Activated CD8-positive, alpha-beta memory T cell treated with anti-CD3 and anti-CD28 coated beads, Interleukin-2, amount 50 U/mL, for 1 hour (primary cell): ENCODE measurements at regions not wholly inside any gene's neighbourhood (a gene's known extent, or its start where the extent isn't known, plus 50 kb on each side); places are given as distances from the start of the nearest gene placed in this dataset.
"Not testable (repeated sequence)": the region's sequence is repeated elsewhere in the genome, so short reads cannot be mapped to it uniquely, and the experiment has no call there.

ENCODE experiments used
- DNase-seq: peaks from one replicate; pipeline ENCODE4 v3.0.0-alpha.2; 2020; ENCODE audit errors: extremely low read depth

DNA sequence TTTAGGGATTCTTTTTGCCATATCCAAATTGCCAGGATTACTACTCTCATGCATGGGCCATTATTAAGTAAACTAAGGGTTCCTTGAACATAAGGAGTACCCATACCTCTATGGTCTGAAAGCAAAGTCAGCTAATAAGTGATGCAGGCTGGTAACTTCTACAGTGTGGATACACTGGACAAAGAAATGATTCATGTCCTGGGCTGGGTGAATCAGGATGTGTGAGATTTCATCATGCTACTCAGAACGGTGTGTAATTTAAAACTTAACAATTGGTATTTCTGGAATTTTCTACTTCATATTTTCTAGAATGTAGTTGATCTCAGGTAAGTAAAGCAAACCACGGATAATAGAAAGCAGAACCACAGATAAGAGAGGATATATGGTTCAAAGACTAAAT lies 428.8 kb downstream of the CHSY3 start:
- DNase-seq, result no peak

GRCh38 chr5:130331332-130331731 lies 427.1 kb downstream of the CHSY3 start:
- DNase-seq, result no peak

GRCh38 chr5:130324953-130325671 lies 420.8 kb downstream of the CHSY3 start:
- DNase-seq, result no peak

- DNase-seq, result no peak
Measured at GRCh38 chr5:130323804-130324454, 419.7 kb downstream of the CHSY3 start.

DNA sequence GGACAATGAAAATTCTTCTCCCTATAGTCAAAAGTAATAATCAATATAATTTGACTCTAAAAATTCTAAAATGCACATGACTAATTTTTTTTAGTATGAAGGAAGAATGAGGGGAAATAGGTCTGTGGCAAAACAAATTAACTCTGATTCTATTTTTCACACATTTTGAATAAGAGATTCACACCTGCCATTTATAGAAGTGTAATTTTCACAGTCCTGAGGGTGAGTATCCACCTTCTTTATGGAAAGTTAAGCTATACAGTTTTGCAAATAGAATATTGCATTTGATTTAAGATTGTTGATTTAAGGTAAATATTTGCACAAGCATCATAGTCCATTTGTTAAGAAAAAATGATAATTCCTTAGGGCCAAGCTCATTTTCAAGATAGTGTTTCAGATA lies 417.7 kb downstream of the CHSY3 start:
- DNase-seq, result no peak

GRCh38 chr5:130316971-130317680 lies 412.9 kb downstream of the CHSY3 start:
- no peak for DNase-seq

DNA sequence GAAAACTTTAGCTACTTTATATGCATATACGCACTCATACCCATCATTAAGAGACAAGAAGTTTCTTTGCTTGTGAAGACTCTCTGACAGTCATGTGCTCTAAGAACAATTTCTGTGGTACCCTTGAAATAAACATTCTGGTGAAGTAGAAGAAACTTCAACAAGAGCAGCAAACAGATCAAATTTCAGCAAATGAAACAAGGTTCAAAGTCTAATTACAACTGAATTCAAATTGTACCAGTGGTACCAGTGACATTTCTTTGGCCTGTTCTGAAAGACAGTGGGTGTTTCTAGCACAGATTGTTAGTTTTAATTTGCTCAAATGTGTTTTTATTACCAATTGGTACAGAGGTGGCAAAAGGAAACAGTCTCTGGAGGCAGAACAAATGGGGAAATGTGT lies 391.0 kb downstream of the CHSY3 start:
- no peak for DNase-seq

DNA sequence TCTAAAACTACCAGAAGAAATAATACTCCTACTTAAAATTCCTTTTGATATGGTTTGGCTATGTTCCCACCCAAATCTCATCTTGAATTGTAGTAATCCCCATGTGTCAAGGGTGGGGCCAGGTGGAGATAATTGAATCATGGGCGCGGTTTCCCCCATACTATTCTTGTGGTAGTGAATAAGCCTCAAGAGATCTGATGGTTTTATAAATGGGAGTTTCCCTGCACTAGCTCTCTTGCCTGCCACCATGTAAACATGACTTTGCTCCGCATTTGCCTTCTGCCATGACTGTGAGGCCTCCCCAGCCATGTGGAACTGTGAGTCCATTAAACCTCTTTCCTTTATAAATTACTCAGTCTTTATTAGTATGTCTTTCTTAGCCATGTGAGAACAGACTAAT lies 390.5 kb downstream of the CHSY3 start:
- not testable (repeated sequence) for DNase-seq

GRCh38 chr5:130290219-130290618 lies 386.0 kb downstream of the CHSY3 start:
- DNase-seq, result no peak

- DNase-seq, result no peak
Measured at GRCh38 chr5:130289132-130290088, 385.1 kb downstream of the CHSY3 start.

GRCh38 chr5:130287438-130287837 lies 383.2 kb downstream of the CHSY3 start:
- no peak for DNase-seq

DNA sequence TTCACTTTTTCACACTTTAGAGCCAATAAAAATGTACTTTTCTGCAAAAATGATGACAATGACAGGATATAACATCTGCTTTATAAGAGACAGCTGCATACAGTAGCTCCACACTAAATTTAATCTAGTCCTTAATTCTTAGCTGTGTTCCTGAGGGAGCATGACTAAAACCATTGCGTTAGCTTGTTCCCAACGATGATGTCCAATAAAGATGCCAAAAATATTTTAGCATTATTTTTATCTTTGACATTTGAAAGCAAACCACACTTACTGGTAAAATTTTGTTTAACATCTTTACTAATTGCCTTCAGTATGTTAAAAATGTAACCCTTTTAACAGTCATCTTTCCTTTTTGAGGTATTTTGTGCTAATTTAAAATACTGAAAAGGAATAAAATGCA lies 382.7 kb downstream of the CHSY3 start:
- no peak for DNase-seq

- no peak for DNase-seq
Measured at GRCh38 chr5:130282049-130282448, 377.8 kb downstream of the CHSY3 start.

DNA sequence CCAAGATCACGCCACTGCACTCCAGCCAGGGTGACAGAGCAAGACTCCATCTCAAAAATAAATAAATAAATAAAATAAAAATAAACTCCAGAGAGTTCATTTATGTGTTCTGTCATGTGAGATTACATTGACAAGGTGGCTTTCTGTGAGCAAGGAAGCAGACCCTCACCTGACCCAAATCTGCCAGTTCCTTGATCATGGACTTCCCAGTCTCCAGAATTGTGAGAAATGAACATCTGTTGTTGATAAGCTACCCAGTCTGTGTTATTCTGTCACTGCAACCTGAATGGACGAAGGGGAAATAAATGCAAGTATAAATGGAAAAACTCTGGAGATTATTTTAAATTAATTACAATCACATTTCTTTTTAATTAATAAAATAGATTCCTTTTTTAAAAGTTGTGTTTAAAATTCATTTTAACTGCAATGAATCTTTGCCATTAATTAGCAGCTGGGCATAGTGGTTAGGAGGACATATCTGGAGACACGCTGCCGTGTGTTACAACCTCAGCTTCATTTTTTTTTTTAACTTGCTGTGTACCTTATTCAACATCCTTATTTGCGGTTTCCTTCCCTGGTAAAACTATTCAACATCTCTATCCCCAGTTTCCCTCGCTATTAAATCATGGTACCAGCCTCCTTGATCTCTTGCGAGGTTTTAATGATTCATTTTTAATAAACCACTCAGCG lies 376.4 kb downstream of the CHSY3 start:
- no peak for DNase-seq

DNA sequence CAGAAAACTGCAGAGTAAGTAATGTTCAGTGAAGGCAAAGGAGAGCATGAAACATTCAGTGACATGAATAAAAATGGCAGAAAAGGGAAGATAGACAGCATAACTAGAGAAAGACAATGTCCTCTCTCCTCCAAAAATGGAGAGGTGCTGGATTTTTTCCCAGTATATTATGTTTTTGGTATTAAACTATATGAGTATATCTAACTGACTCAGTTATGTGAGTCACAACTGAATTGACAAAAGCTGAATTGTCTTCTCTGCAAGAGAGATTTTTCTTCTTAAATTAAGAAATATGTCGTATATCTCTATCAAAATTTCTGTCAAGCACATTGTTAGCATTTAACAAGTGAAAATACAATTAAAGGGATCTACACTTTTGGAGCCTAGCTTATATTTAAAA lies 375.1 kb downstream of the CHSY3 start:
- no peak for DNase-seq

- no peak for DNase-seq
Measured at GRCh38 chr5:130278136-130278535, 373.9 kb downstream of the CHSY3 start.

GRCh38 chr5:130277522-130277921 lies 373.3 kb downstream of the CHSY3 start:
- no peak for DNase-seq

GRCh38 chr5:130277002-130277401 lies 372.7 kb downstream of the CHSY3 start:
- no peak for DNase-seq

- DNase-seq, result no peak
Measured at GRCh38 chr5:130272837-130273236, 368.6 kb downstream of the CHSY3 start.

DNA sequence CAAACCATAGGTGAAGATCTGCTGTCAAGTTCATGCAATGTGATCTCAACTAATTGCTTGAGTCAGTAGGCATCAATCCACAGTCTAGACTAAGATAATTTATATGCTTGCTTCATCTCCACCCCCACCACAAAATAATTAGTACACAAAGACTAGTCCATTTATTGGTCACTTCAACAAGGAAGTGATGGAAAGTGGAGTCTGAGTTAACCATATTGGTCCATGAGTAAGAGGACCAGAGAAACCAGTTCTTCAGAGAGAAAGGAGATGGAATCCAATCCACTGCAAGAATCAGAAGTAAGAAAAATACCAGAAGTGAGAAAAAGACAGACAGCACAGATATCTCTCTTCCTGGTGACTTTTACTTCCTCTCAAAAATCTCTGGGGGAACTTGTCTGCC lies 366.5 kb downstream of the CHSY3 start:
- no peak for DNase-seq

- DNase-seq, result no peak
Measured at GRCh38 chr5:130268489-130268888, 364.2 kb downstream of the CHSY3 start.
